ENCODE measurements at regions not wholly inside any gene's neighbourhood (a gene's known extent, or its start where the extent isn't known, plus 50 kb on each side); places are given as distances from the start of the nearest gene placed in this dataset.

GRCh38 chr11:32015427-32015826 is 75.4 kb upstream of the RCN1 start (continued):
- TF ChIP-seq, protein P1, sequence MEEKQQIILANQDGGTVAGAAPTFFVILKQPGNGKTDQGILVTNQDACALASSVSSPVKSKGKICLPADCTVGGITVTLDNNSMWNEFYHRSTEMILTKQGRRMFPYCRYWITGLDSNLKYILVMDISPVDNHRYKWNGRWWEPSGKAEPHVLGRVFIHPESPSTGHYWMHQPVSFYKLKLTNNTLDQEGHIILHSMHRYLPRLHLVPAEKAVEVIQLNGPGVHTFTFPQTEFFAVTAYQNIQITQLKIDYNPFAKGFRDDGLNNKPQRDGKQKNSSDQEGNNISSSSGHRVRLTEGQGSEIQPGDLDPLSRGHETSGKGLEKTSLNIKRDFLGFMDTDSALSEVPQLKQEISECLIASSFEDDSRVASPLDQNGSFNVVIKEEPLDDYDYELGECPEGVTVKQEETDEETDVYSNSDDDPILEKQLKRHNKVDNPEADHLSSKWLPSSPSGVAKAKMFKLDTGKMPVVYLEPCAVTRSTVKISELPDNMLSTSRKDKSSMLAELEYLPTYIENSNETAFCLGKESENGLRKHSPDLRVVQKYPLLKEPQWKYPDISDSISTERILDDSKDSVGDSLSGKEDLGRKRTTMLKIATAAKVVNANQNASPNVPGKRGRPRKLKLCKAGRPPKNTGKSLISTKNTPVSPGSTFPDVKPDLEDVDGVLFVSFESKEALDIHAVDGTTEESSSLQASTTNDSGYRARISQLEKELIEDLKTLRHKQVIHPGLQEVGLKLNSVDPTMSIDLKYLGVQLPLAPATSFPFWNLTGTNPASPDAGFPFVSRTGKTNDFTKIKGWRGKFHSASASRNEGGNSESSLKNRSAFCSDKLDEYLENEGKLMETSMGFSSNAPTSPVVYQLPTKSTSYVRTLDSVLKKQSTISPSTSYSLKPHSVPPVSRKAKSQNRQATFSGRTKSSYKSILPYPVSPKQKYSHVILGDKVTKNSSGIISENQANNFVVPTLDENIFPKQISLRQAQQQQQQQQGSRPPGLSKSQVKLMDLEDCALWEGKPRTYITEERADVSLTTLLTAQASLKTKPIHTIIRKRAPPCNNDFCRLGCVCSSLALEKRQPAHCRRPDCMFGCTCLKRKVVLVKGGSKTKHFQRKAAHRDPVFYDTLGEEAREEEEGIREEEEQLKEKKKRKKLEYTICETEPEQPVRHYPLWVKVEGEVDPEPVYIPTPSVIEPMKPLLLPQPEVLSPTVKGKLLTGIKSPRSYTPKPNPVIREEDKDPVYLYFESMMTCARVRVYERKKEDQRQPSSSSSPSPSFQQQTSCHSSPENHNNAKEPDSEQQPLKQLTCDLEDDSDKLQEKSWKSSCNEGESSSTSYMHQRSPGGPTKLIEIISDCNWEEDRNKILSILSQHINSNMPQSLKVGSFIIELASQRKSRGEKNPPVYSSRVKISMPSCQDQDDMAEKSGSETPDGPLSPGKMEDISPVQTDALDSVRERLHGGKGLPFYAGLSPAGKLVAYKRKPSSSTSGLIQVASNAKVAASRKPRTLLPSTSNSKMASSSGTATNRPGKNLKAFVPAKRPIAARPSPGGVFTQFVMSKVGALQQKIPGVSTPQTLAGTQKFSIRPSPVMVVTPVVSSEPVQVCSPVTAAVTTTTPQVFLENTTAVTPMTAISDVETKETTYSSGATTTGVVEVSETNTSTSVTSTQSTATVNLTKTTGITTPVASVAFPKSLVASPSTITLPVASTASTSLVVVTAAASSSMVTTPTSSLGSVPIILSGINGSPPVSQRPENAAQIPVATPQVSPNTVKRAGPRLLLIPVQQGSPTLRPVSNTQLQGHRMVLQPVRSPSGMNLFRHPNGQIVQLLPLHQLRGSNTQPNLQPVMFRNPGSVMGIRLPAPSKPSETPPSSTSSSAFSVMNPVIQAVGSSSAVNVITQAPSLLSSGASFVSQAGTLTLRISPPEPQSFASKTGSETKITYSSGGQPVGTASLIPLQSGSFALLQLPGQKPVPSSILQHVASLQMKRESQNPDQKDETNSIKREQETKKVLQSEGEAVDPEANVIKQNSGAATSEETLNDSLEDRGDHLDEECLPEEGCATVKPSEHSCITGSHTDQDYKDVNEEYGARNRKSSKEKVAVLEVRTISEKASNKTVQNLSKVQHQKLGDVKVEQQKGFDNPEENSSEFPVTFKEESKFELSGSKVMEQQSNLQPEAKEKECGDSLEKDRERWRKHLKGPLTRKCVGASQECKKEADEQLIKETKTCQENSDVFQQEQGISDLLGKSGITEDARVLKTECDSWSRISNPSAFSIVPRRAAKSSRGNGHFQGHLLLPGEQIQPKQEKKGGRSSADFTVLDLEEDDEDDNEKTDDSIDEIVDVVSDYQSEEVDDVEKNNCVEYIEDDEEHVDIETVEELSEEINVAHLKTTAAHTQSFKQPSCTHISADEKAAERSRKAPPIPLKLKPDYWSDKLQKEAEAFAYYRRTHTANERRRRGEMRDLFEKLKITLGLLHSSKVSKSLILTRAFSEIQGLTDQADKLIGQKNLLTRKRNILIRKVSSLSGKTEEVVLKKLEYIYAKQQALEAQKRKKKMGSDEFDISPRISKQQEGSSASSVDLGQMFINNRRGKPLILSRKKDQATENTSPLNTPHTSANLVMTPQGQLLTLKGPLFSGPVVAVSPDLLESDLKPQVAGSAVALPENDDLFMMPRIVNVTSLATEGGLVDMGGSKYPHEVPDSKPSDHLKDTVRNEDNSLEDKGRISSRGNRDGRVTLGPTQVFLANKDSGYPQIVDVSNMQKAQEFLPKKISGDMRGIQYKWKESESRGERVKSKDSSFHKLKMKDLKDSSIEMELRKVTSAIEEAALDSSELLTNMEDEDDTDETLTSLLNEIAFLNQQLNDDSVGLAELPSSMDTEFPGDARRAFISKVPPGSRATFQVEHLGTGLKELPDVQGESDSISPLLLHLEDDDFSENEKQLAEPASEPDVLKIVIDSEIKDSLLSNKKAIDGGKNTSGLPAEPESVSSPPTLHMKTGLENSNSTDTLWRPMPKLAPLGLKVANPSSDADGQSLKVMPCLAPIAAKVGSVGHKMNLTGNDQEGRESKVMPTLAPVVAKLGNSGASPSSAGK (IDR thresholded peaks at IDR 0.05) = no peak
